ENCODE measurements at regions not wholly inside any gene's neighbourhood (a gene's known extent, or its start where the extent isn't known, plus 50 kb on each side); places are given as distances from the start of the nearest gene placed in this dataset.
"Not testable (repeated sequence)": the region's sequence is repeated elsewhere in the genome, so short reads cannot be mapped to it uniquely, and the experiment has no call there.

DNA sequence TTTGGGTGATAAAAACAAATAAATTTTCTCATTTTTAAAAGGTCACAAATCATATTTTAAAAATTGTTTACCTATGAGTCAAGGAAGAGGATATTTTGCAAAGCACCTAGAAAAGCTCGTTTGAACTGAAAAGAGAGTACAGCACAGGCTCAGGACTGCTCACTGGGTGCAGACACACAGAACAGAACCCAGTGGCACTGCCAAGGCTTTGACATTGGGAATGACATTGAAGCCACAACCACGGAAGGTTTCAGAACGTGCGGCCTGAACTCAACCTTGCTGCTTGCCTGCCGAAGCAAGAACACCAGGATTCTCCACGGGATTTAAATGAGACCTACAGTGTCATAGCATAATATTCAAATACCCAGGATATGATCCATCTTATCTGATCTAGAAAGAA lies 597.1 kb upstream of the B3GAT1 start:
- no peak for DNase-seq

- no peak for DNase-seq
These were observed 596.4 kb upstream of the B3GAT1 start for GRCh38 chr11:135008412-135008811.

DNA sequence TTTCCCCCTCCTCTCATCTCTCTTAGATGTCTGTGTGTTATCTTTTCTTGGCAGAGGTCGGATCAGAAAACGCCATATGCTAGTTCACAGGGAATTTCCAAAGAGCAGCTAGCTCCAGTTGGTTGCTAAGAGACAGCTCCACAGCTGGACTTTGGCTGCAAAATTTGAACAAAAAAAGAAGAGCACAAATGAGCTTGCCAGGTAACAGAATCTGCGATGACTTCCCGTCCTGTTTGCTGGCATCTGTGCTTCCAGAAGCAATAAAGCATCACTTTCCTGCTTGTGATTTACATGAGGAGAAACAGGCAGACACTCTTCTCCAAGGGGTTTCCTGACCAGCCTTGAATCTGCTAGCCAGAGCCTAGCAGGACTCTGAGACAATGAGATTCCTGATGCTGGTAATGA lies 596.0 kb upstream of the B3GAT1 start:
- no peak for DNase-seq

- no peak for DNase-seq
These were observed 594.8 kb upstream of the B3GAT1 start for GRCh38 chr11:135006800-135007199.

DNA sequence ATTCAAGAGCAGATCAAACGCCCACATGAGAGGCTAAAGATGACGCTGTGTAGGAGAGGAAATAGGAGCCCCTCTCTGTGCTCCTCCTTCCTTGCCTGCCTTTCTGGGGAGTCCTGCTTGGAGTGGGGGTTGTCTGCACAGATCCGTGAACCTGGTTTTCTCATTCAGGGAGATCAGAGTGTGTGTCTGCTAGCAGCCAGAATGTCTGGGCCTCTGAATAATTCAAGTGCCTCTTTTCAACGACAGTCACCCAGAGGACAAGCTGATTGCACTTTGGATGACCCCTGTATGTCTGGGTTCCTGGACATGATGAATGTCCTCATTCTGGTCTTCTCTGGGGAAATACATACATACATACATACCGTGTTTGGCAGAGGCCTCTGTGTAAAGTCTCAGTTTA lies 592.5 kb upstream of the B3GAT1 start:
- no peak for DNase-seq

GRCh38 chr11:135002236-135002635 lies 590.2 kb upstream of the B3GAT1 start:
- DNase-seq = no peak

DNA sequence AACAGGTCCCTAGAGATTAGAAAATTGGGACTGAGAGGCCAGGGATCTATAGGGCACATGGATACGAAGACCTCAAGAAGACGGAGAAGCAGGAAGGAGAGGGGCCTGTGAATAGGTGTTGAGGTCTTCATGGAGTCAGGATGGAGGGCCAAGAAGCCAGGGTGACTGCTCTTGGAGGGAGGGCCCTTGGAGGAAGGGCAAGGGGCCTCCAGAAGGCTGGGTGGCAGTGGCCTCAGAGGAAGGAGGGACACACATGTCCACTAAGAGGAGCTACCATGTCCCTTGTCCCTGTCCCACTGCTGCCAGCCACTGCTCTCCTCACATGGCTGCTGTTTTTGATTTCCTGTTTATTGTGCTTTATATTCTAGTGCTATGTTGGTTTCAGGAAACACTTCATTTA lies 589.5 kb upstream of the B3GAT1 start:
- DNase-seq = no peak

DNA sequence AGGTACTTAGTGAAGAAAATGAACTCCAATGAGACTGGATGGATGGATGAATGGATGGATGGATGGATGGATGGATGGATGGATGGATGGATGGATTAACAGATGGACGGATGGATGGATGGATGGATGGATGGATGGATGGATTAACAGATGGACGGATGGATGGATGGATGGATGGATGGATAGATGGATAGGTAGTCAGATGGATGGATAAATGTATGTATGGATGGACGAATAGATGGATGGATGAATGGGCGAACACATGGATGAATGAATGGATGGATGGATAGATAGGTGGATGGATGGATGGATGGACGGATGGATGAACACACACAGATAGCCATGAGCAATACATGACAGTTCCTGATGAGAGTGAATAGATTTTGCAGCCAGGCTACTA lies 589.0 kb upstream of the B3GAT1 start:
- not testable (repeated sequence) for DNase-seq

GRCh38 chr11:134999590-134999989 lies 587.5 kb upstream of the B3GAT1 start:
- DNase-seq = no peak

- no peak for DNase-seq
These were observed 585.7 kb upstream of the B3GAT1 start for GRCh38 chr11:134997652-134998320.

DNA sequence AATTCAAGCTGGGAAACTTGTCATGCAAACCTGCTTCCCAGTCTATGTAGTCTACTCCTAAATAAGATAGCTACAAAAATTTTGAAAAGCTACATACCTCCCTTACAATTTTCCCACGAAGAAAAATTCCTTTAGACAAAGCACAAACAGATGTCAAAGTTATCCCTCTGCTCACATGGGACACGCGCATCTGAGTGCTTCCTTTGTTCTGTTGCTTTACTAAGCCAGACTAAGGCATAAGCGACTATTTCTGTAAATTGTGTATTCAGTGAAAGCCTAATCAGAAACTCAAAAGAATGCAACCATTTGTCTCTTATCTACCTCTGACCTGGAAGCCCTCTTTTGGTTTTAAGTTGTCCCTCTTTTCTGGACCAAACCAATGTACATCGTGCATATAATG lies 583.7 kb upstream of the B3GAT1 start:
- DNase-seq = no peak

GRCh38 chr11:134994431-134994830 lies 582.4 kb upstream of the B3GAT1 start:
- no peak for DNase-seq

GRCh38 chr11:134993691-134994243 lies 581.7 kb upstream of the B3GAT1 start:
- no peak for DNase-seq

DNA sequence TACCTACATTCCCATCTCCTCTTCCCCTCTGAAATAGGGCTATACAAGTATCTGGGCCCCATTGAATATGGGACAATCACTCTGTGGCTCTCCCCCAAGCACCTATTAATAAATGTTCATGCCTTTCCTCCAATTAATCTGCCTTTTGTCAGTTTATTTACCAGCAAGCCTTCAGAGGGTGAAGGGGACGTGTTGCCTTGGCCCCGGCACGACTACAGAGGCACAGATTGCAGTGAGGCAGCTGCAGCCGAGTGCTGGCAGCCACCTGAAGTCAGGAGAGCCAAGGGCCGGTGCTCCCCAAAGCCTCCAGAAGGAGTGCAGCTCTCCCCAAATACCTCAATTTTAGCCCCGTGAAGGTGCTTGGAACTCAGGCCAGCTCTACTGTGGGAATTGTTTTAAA lies 580.9 kb upstream of the B3GAT1 start:
- no peak for DNase-seq

DNA sequence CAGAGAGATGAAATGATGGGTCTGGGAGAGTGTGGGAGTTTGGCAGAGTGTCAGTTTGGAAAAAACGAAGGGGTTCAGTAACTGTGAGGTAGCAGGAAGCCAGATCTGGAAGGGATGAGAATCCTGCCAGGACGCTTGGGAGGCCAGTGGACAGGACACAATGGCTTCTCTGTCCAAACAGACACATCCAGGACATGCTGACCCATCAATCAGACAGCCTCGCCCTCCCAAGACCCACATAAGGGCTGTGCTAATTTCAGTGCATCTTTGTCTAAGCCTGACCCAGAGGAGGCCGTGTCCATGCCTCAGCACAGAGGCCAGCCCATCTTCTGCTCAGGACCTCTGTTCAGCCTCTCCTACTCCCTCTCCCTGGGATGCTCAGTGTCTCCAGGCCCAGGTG lies 576.5 kb upstream of the B3GAT1 start:
- DNase-seq = no peak

- DNase-seq = no peak
These were observed 575.8 kb upstream of the B3GAT1 start for GRCh38 chr11:134987822-134988221.

- no peak for DNase-seq
These were observed 575.3 kb upstream of the B3GAT1 start for GRCh38 chr11:134987223-134987768.

DNA sequence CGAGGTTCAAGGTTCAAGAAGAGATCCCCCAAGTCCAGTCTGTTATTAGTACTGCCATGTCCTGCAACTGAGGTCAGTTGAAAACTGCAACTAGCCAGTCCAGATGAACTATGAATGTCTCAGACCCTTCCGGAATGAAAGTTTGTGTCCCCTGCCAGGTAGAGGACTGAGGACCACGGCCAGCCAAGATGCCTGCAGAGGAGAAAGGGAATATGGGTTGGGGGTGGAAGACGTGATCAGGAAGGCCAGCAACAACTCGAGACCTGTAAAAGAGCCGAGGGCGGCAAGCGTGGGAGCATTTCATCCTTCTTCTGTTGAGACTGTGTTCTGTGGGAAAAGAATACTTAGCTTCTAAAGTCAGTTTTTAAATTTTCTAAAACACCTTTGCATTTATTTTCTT lies 572.4 kb upstream of the B3GAT1 start:
- DNase-seq = no peak

DNA sequence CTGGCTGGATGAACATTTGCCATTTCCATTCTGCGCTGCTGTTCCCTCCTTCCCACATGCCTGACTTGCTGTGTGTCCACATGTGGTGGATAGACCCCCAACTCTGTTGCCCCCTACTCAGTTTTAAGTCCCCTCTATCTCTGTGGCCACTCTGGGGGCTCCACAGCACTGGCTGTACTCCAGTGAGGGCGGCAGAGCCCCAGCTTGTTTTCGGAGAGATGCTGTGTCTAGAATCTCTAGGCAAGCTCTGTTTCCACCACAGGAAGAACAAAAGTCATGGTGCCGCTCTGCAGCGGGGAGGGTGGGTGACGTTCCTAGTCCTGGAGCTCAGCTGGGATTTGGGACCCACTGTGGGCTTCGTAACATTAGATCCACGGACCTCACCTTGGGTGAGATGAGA lies 570.4 kb upstream of the B3GAT1 start:
- DNase-seq = not testable (repeated sequence)

GRCh38 chr11:134981835-134982234 lies 569.8 kb upstream of the B3GAT1 start:
- DNase-seq = no peak

DNA sequence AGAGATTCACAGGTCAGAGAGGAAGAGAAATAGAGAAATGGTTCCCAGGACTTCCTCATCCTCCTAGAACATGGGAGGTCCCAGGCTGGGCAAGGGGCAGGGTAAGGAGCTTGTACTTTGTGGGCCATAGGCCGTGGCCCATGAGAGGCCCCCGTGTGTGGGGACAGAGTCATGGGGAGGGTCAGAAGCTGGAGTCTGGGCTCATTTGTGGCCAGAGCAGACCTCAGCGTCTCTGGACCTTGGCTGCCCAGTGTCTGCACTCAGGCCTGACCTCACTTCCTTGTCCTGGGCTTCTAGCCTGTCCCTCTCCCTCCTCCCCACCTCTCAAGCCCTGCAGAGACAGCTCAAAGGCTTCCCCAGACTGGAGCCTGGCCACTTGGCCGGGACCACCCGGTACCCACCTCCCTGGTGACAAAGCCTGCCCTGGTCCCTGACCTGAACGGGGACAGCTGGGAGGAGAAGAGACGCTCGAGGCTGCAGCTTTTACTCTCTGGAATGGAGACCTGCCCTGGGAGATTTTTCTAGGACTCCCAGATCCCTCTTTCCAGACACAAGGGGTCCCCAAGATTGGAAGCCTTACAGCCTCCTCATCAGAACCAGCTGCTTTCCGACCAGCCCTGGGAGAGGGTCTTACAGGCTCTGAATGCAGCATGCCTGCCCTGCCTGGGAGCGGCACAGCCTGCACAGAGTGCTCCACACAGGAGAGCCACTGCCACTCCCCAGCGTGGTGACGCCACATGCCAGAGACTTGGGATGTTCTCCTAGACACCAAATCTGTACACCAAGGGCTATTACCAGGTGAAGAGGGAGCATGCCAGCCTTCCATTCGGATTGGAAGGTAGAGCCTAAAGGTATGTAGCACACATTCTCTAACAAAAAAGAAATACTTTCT lies 569.0 kb upstream of the B3GAT1 start:
- no peak for DNase-seq

DNA sequence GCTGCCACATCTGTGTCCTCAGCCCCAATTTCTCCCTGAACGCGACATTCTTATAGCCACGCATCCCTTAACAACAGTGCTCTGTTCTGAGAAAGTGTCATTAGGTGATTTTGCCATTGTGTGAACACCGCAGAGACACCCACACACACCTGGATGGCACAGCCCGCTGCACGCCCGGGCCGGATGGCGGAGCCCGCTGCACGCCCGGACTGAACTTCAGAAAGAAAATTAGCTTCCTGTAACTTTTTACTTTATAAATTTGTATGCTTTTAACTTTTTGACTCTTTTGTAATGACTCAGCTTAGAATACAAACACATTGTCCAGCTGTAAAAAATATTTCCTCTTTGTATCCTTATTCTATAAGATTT lies 567.0 kb upstream of the B3GAT1 start:
- DNase-seq = not testable (repeated sequence)

- no peak for DNase-seq
These were observed 566.5 kb upstream of the B3GAT1 start for GRCh38 chr11:134978388-134979088.
